ENCODE measurements at regions not wholly inside any gene's neighbourhood (a gene's known extent, or its start where the extent isn't known, plus 50 kb on each side); places are given as distances from the start of the nearest gene placed in this dataset.

GRCh38 chr3:134106580-134106979, 76.9 kb upstream of the SLCO2A1 start:
- TF ChIP-seq CTCF (IDR thresholded peaks at IDR 0.05; ENCODE audit: poor library complexity, severe bottlenecking): no peak
- no peaks in the 10 kb centered on the region for H3K36me3 ChIP-seq (ENCODE audit: low read depth)
- no peaks in the 10 kb centered on the region for H3K27me3 ChIP-seq (ENCODE audit: insufficient read depth, poor library complexity, severe bottlenecking)
- no peak for ATAC-seq (ENCODE audit: low read depth)
- no peak overlapping the region for H3K4me3 ChIP-seq (ENCODE audit: severe bottlenecking)
- H3K27ac ChIP-seq (ENCODE audit: poor library complexity, severe bottlenecking): no peak overlapping the region
- DNase-seq (ENCODE audit: low spot score): no peak
- no peaks in the 10 kb centered on the region for H3K4me1 ChIP-seq (ENCODE audit: insufficient read depth, poor library complexity, severe bottlenecking)
- H3K9me3 ChIP-seq (ENCODE audit: severe bottlenecking): no peaks in the 10 kb centered on the region

- no peak for DNase-seq (ENCODE audit: low spot score)
- no peak for ATAC-seq (ENCODE audit: low read depth)
- TF ChIP-seq CTCF (IDR thresholded peaks at IDR 0.05; ENCODE audit: poor library complexity, severe bottlenecking): no peak
- Histone ChIP-seq H3K27me3 (ENCODE audit: insufficient read depth, poor library complexity, severe bottlenecking) (no peaks in the 10 kb centered on the region), H3K4me1 (ENCODE audit: insufficient read depth, poor library complexity, severe bottlenecking) (no peaks in the 10 kb centered on the region), H3K27ac (ENCODE audit: poor library complexity, severe bottlenecking) (no peak overlapping the region), H3K36me3 (ENCODE audit: low read depth) (no peaks in the 10 kb centered on the region), H3K9me3 (ENCODE audit: severe bottlenecking) (no peaks in the 10 kb centered on the region), H3K4me3 (ENCODE audit: severe bottlenecking) (no peak overlapping the region)
These were observed 76.3 kb upstream of the SLCO2A1 start for GRCh38 chr3:134105876-134106556.

GRCh38 chr3:134104031-134104430, 74.3 kb upstream of the SLCO2A1 start:
- no peaks in the 10 kb centered on the region for H3K9me3 ChIP-seq (ENCODE audit: severe bottlenecking)
- no peaks in the 10 kb centered on the region for H3K36me3 ChIP-seq (ENCODE audit: low read depth)
- no peak overlapping the region for H3K4me3 ChIP-seq (ENCODE audit: severe bottlenecking)
- no peak for TF ChIP-seq CTCF (IDR thresholded peaks at IDR 0.05; ENCODE audit: poor library complexity, severe bottlenecking)
- H3K27ac ChIP-seq (ENCODE audit: poor library complexity, severe bottlenecking): no peak overlapping the region
- DNase-seq (ENCODE audit: low spot score) (no peak), ATAC-seq (ENCODE audit: low read depth) (no peak; the same call in 2 of the 3 replicates)
- H3K27me3 ChIP-seq (ENCODE audit: insufficient read depth, poor library complexity, severe bottlenecking): no peaks in the 10 kb centered on the region
- H3K4me1 ChIP-seq (ENCODE audit: insufficient read depth, poor library complexity, severe bottlenecking): no peaks in the 10 kb centered on the region

- H3K4me1 ChIP-seq (ENCODE audit: insufficient read depth, poor library complexity, severe bottlenecking): no peaks in the 10 kb centered on the region
- H3K9me3 ChIP-seq (ENCODE audit: severe bottlenecking): no peaks in the 10 kb centered on the region
- H3K4me3 ChIP-seq (ENCODE audit: severe bottlenecking): no peak overlapping the region
These were observed 73.7 kb upstream of the SLCO2A1 start for GRCh38 chr3:134103470-134103869.

More at GRCh38 chr3:134103470-134103869, 73.7 kb upstream of the SLCO2A1 start:
- Histone ChIP-seq H3K27me3 (ENCODE audit: insufficient read depth, poor library complexity, severe bottlenecking) (no peaks in the 10 kb centered on the region), H3K36me3 (ENCODE audit: low read depth) (no peaks in the 10 kb centered on the region), H3K27ac (ENCODE audit: poor library complexity, severe bottlenecking) (no peak overlapping the region)
- ATAC-seq (ENCODE audit: low read depth): no peak
- TF ChIP-seq CTCF (IDR thresholded peaks at IDR 0.05; ENCODE audit: poor library complexity, severe bottlenecking): no peak
- no peak for DNase-seq (ENCODE audit: low spot score)

Data from RWPE2 (cell line).